ENCODE measurements at regions not wholly inside any gene's neighbourhood (a gene's known extent, or its start where the extent isn't known, plus 50 kb on each side); places are given as distances from the start of the nearest gene placed in this dataset.

GRCh38 chr2:8451273-8451672, 230.6 kb upstream of the ID2 start:
- no peak for DNase-seq

DNA sequence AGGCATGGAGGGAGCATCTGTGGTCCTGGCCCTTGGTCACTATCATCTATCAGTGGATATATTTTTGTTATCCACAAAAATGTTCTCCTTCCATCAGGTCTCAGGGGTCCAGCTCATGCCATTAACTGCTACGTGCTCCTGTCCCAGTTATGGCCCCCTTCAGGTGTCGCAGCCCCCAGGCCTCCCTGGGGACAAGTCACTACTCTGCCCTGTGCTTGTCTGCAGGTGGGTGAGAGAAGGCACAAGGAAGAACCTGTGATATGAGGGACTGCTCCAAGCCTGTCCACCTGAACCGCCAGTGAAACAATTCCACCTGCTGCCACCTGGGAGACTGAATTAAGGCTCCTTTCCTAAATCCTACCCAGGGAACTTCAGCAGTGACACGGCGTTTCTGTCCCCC, 229.6 kb upstream of the ID2 start:
- no peak for DNase-seq

GRCh38 chr2:8452979-8453903, 228.6 kb upstream of the ID2 start:
- no peak for DNase-seq

- DNase-seq: no peak
Observed at GRCh38 chr2:8453904-8454302, 228.0 kb upstream of the ID2 start.

- no peak for DNase-seq
Observed at GRCh38 chr2:8454797-8455196, 227.1 kb upstream of the ID2 start.

DNA sequence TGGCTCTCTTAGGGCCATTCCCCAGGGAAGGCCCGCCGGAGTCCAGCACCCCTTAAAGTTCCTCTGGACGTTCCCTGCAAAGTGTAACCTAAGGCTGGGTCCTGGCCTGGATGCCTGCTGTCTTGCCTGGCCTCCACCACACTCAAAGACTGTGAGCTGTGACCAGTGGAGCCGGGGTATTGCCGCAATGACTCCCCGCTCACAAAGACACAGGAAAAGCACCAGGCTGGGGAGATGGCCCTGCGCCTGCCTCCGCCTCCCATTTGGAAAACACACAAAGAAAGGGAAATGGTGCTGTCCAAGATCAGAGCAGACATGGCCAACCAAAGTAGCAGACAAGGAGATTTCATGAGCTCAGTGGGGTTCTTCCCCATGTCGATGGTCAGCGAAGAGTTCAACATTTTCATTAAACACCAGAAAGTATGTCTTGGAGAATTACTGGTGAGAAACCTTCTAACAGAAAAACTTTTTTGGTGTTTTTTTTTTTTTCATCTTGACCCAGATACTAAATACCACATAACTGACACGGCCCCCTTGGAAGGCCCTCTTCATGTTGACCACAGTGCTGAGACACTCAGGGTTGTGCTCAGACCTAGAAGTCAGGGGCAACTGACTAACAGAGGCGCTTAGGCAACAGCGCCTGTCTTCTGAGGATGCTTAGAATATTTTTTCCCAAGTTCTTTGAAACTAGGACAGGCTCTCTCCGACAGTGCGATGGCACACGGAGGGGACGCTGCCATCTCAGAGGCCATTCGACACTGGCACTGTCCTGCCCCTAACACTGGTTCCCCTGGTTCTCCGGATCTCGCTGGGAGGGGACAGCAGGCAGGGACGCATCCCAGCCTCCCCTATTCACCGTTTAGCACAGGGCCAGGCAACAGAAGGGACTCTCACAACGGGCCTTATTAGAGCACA, 226.4 kb upstream of the ID2 start:
- DNase-seq: no peak

DNA sequence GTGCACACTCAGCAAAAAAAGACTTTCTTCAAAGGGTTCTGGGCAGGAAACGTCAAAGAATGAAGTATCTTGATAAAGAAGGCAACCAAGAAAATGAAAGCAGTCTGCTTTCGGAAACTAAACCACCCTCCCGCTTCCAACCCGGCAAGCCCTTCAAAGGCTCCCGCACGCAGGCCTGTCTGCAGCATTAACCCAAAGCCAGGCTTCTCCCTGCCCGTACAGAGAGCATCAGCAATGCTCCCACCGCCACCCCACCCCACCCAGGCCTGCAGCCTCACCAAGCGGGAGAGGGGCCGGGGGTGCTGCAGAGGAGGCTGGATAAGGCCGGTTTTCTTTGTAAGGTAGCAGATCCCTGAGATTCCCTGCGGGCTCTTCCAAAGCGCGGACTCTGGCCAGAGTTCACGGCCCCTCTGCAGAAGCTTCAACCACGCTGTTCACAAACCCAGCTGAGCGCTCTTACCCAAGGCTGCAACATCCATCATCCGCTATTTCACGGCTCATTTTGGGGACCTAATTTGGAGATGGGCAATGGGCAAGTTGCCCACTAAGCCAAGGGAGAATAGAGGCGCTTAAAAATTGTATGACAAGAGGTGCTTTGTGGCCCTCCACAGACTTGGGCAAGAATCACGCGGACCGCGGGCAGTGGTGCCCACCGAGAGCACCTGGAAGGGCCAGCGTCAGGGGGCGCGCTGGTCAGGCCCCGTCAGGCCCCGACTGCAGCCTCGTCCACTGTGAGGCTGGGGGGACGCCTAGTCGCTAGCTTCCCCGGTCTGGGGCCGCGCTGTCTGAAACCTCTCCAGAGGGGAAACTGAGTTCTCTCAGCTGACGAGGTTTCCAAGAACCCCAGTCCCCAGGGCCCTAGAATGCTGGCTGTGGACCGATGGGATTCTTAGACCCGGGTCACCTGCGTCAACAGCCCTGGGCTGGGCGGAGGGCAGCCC, 225.4 kb upstream of the ID2 start:
- DNase-seq: no peak

- no peak for DNase-seq
Observed at GRCh38 chr2:8457092-8457481, 224.8 kb upstream of the ID2 start.

GRCh38 chr2:8457699-8458502, 224.0 kb upstream of the ID2 start:
- DNase-seq: peak; percentile 51

GRCh38 chr2:8458503-8459459, 223.1 kb upstream of the ID2 start:
- no peak for DNase-seq

GRCh38 chr2:8459474-8459873, 222.4 kb upstream of the ID2 start:
- no peak for DNase-seq

DNA sequence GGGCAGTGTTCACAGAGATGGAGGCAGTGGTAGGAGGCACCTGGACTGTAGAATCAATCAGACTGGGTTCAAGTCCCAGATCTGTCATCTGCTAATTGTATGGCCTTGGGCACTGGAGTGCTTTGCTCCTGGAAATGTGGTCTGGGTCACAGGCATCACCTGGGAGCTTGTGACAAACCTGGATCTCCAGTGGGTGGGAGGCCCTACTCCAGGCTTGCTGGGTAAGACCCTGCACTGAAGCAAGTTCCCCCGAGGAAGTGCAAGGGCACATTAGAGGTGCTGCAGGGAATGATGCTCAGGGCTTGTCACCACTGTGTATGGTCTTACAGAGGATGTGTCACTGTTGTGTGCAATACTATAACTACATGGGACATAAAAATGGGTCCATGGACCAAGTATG, 220.5 kb upstream of the ID2 start:
- no peak for DNase-seq

DNA sequence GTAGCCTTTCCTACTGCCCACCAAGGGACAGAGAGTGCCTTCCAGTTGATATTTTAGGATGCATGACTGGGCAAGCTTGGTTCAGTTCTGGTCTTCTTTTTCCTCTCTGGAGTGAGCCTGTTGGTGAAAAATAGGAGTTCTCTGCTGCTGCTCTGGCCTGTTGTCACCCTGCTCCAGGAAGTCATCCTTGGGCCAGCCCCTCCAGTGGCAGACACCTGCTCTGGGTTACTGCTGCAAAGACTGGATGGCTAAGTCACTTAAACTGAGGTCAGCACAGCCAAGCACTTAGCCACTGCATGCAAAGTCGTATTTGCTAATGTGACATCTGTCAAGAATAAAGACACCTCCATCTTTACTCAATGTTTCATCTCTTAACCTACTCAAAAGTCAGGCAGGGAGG, 219.6 kb upstream of the ID2 start:
- DNase-seq: no peak

- no peak for DNase-seq
Observed at GRCh38 chr2:8462899-8463648, 218.8 kb upstream of the ID2 start.

DNA sequence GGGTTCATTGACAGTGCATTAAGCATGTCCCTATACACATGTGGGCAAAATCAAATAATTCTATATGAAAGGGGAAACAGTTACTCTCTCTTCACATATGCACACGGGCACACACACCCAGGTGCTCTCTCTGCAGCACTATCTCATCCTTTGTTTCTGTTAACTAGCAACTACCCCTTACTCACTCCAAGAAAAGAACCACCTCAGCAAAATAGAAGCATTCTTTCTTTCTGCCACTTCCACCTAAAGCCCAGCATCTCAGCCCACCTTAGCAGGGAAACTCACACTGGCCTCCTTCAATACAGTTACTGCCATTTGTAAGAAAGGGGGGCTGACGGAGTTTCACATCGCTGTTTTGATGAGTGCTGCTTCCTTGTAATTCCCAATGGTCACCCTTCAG, 216.3 kb upstream of the ID2 start:
- DNase-seq: no peak

DNA sequence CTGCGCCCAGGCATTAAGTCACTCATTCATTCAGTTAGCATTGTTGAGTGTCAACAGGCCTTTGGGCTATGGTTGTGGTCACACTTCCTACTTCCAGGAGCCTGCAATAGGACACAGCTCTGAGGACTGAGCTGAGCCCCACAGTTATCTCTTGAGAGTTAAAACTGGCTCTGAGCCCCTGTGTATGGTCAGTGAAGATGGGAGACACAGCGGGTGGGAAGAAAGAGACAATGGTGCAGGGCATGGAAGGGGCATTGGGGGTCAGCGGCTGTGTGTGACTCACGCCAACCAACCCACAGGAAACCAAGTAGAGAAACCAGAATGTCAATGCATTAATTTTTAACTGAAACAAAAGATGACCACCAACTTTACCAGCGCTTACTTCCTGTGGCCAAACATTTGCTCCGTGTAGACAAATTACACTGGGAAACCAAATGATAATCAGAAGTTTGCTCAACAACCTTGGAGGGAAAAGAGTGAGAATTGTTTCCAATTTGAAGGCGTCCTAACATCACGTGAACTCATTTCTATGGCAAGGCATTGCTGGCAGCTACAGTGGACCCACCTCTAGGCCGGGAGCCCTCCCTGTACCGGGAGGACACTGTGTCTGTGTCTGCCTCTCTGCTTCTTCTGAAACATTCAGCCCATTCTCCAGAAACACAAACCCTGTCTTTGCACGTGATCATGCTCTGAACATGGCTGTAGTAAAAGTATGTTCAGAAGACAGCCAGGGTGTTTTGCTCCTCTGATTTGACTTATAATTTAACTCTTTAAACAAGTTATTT, 212.0 kb upstream of the ID2 start:
- no peak for DNase-seq

DNA sequence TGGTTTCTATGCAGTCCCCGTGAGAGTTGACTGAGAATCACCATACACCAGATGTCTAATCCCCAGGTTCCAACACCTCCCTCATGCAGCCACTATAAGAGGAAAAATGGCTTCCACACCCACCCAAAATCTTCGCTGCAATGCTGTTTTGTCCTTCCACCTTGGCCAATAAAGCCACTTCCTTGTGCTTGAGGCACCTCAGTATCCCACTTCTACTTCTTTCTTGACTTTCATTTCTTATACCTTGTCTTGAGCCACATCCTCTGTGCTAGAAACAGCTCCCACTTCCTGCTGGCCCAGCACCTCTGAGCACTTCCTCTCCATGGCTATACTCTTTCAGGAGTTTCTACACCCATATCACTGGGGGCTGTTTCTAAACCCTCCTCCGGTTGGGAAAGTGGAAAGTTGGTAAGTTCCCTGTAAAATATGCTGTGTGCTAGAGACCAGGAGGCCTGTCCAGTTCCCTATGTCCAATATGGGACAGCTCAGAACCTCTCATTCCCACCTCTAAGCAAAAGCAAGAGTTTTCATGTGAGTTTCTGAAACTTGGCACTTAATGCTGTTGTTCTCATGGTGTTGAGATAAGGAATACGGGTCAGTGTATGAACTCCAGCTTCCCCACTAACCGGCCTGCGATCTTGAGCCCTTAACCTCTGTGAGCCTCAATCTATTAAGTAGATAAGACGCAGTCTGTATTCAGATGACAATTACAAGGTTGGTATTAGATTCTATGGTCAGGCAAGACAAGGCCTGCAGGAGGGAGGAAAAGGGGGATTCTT, 209.1 kb upstream of the ID2 start:
- no peak for DNase-seq

DNA sequence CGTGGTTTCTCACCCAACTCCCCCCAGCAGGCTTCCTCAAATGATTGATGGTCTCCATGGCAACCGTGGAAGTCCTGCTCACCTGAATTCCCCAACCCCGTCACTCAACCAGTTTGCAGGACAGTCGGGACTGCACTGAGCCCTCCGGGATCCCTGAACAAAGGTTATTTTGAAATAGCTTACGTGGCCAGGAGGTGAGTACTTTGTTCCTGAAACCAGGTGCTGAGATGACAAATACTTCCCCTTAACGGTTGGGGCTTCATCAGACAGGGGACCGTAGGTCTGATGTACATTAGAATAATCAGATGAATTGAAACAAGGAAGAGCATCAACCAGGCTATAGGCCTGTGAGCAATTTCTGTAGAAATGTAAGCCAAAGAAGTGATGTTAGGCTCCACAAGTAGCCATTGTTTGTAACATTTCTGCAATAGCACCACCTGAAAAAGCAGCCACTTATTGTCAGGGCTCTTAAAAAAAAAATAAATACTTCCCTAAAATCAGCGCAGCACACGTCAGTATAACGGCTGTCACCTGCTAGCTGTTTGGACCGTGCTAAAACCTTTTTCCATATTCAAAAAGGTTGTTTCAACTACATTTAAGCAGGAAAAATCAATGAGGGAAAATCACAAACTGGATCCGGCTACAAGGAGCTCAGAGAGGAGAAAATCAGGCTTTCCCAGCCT, 206.4 kb upstream of the ID2 start:
- DNase-seq: peak; percentile 71
